Duodenal mucosa (tissue), 2 donors: ENCODE measurements at regions not wholly inside any gene's neighbourhood (a gene's known extent, or its start where the extent isn't known, plus 50 kb on each side); places are given as distances from the start of the nearest gene placed in this dataset.

Source experiments
- H3K27ac ChIP-seq: one replicate; pipeline ENCODE4 v1.7.0; 2013; ENCODE audit warnings: low read depth, low read length
- H3K27me3 ChIP-seq, 2 donors: one replicate each; pipeline ENCODE4 v1.7.0; 2013; ENCODE audit warnings: low read length in 2 of 2, control low read depth in 1 of 2; ENCODE audit not compliant: insufficient read depth in 2 of 2, control insufficient read depth in 1 of 2
- H3K36me3 ChIP-seq, 2 donors: one replicate each; pipeline ENCODE4 v1.7.0; 2013; ENCODE audit warnings: low read length in 2 of 2, control low read depth in 1 of 2; ENCODE audit not compliant: insufficient read depth in 2 of 2, control insufficient read depth in 1 of 2
- H3K4me1 ChIP-seq, 2 donors: one replicate each; pipeline ENCODE4 v1.7.0; 2013; ENCODE audit warnings: low read length in 2 of 2, control low read depth in 1 of 2; ENCODE audit not compliant: insufficient read depth in 2 of 2, control insufficient read depth in 1 of 2
- H3K4me3 ChIP-seq, 2 donors: one replicate each; pipeline ENCODE4 v1.7.0; 2013; ENCODE audit warnings: low read length in 2 of 2, low read depth in 1 of 2
- H3K9ac ChIP-seq, 2 donors: one replicate each; pipeline ENCODE4 v1.7.0; 2013; ENCODE audit warnings: low read length in 2 of 2, low read depth in 1 of 2
- H3K9me3 ChIP-seq, 2 donors: one replicate each; pipeline ENCODE4 v1.7.0; 2013; ENCODE audit warnings: low read length in 2 of 2, control low read depth in 1 of 2; ENCODE audit not compliant: control insufficient read depth in 1 of 2

DNA sequence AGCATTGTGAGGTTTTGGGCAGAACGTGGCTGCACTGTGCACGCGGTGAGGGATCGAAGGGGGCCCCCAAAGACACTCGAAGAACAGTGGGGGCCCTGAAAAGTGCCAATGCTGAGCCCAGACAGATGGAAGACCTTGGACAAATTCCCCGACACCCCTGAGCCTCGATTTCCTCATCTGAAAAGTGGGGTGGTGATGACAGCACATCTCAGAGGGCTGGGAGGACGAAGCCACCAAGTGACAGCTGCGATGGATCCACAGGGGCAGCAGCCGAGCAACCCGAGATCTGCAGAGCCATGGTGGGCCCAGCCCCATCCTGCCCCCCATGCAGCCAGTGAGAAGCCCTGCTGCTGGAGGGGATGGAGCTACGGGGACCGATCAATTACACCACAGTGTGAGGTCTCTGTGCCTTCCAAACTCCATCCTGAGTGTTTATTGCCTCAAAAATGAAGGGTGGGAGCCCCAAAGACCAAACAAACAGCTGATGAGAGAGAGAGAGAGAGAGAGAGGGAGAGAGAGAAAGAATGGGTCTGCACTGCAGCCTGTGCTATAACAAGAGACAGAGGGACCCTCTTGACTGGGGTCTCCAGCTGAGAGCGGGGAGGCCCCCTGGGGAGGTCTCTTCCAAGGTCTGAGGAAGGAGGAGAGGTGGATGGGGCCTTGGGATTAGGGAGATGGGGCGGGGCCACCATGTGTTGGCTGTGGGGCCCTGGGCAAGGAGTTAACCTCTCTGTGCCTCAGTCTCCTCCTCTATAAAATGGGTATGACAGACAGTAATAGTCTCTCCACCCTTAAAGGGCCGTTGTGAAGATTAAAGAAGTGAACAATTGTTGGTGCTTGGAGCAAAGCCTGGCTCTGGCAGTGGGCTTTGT is 134.4 kb upstream of the IER5L start:
- no peak overlapping the region for H3K9ac ChIP-seq
- H3K4me3 ChIP-seq, result no peak overlapping the region
- no peaks in the 10 kb centered on the region for H3K27me3 ChIP-seq
- no peaks in the 10 kb centered on the region for H3K4me1 ChIP-seq
- H3K27ac ChIP-seq, result no peak overlapping the region
- no peaks in the 10 kb centered on the region for H3K36me3 ChIP-seq
- no peaks in the 10 kb centered on the region for H3K9me3 ChIP-seq

DNA sequence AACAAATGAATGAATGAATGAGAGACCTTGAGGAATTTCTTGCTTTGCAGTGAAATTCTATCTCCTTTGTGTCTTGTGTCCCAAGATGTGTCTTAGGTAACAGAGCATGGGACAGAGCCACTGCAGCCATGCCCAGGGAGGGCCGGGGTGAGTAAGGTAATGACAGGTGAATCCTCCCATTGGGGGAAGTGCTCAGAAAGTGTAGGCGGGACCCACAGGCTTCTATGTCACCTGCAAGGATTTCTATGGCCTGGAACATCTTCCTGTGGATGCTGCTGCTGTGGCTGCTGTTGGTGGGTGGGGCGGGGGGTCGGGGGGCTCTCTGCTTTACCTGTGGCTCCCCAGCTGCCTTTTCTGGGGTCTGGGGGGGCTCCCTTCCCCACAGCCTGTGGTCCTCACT is 133.6 kb upstream of the IER5L start:
- Histone ChIP-seq H3K27ac (no peak overlapping the region), H3K36me3 (no peaks in the 10 kb centered on the region), H3K27me3 (no peaks in the 10 kb centered on the region), H3K9me3 (no peaks in the 10 kb centered on the region), H3K4me3 (no peak overlapping the region), H3K4me1 (no peaks in the 10 kb centered on the region), H3K9ac (no peak overlapping the region)

DNA sequence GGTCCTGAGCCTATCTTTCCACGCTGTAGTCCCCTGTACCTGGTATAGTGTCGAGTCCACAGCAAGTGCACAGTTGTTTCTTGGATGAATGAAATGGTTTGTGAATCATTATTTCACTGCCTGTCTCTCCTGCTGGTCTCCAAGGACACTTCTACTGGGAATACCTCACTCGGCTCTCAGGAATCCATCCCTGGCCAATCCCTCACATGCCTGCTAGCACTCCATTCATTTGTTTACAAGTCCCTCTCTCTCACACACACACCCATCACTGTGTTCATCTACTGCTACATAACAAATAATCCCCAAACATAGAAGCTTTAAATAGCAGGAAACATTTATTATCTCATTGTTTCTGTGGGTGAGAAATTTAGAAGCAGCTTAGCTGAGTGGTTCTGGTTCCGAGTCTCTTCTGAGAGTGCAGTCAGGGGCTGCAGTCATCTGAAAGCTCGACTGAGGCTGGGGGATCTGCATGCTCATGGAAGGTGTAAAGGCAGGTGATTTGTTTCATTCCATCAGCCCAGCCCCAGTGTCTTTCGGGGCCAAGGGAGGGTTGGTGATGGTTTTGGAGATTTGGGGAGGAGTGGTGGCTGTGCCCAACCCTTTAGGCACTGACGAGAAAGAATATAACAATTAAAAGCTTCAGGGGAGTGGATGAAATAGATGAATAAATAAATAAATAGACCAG is 132.7 kb upstream of the IER5L start:
- H3K9me3 ChIP-seq, result no peaks in the 10 kb centered on the region
- no peaks in the 10 kb centered on the region for H3K4me1 ChIP-seq
- no peak overlapping the region for H3K4me3 ChIP-seq
- H3K9ac ChIP-seq, result no peak overlapping the region
- peaks cover 0 to 3% of the 10 kb centered on the region in 2 donors for H3K27me3 ChIP-seq
- no peaks in the 10 kb centered on the region for H3K36me3 ChIP-seq
- no peak overlapping the region for H3K27ac ChIP-seq

DNA sequence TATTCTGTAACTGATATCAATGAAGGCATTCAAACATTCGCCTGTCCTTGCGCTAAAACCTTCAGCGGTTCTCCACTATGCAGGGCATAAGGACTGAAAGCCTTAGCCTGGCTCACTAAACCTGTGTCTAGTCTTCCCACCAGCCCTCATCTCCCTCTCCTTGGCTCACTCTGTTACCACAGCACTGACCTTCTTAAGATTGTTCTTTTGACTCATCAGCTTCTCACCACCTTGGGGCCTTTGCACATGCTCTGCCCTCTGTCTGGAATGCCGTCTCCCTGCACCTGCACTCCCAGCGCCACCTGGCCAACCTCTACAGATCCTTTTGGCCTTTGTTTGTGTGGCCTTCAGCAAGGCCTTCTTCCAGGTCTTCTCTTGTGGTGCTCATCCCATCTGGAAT is 131.8 kb upstream of the IER5L start:
- Histone ChIP-seq H3K27me3 (peaks cover 0 to 3% of the 10 kb centered on the region in 2 donors), H3K9me3 (no peaks in the 10 kb centered on the region), H3K4me1 (no peaks in the 10 kb centered on the region), H3K27ac (no peak overlapping the region), H3K36me3 (no peaks in the 10 kb centered on the region), H3K4me3 (no peak overlapping the region), H3K9ac (no peak overlapping the region)

DNA sequence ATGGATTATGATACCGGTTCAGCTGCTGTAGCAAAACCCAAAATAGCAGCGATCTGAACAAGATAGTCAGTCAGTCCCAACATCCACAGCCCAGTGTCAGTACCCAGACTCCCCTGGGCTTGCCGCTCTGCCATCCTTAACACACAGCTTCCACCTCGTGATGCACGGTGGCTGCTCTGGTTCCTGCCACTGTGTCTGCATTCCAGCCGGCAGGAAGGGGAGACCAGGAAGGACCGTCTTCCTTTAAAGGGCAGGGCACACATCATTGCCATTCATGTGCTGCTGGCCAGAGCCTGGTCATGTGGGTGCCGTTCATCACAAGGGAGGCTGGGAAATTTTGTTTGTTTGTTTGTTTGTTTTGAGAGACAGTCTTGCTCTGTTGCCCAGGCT is 131.0 kb upstream of the IER5L start:
- no peak overlapping the region for H3K27ac ChIP-seq
- H3K4me1 ChIP-seq, result no peaks in the 10 kb centered on the region
- H3K9ac ChIP-seq, result no peak overlapping the region
- no peak overlapping the region for H3K4me3 ChIP-seq
- no peaks in the 10 kb centered on the region for H3K36me3 ChIP-seq
- no peaks in the 10 kb centered on the region for H3K9me3 ChIP-seq
- peaks cover 0 to 3% of the 10 kb centered on the region in 2 donors for H3K27me3 ChIP-seq

DNA sequence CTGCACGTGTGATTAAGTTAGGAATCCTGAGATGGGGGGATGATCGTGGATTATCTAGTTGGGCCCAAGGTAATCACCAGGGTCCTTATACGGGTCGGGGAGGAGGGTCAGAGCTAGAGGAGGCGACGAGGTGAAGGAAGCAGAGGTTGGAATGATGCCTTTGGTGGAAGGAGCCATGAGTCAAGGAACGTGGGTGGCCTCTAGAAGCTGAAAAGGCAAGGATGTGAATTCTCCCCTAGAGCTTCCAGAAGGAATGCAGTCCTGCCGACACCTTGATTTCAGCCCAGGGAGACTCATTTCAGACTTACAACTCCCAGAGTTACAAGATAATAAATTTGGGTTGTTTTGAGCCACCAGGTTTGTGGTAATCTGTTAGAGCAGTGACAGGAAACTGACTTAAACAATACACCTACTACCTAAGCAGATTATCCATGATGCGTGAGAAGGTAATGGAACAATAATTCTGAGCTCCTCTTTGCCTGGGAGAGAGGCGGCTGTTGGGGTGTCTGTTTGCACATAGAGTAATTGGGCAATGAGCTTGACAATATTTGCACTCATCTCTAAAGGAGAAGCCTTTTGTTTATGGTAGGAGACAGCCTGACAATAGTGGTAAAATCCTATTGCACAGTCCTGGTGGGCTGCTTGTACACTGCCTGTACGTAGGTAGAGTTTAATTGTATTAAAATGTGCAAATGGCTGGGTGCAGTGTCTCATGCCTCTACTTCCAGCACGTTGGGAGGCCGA is 129.3 kb upstream of the IER5L start:
- no peak overlapping the region for H3K9ac ChIP-seq
- peaks cover 0 to 3% of the 10 kb centered on the region in 2 donors for H3K27me3 ChIP-seq
- H3K4me3 ChIP-seq, result no peak overlapping the region
- H3K4me1 ChIP-seq, result no peaks in the 10 kb centered on the region
- H3K36me3 ChIP-seq, result no peaks in the 10 kb centered on the region
- H3K27ac ChIP-seq, result no peak overlapping the region
- H3K9me3 ChIP-seq, result no peaks in the 10 kb centered on the region

DNA sequence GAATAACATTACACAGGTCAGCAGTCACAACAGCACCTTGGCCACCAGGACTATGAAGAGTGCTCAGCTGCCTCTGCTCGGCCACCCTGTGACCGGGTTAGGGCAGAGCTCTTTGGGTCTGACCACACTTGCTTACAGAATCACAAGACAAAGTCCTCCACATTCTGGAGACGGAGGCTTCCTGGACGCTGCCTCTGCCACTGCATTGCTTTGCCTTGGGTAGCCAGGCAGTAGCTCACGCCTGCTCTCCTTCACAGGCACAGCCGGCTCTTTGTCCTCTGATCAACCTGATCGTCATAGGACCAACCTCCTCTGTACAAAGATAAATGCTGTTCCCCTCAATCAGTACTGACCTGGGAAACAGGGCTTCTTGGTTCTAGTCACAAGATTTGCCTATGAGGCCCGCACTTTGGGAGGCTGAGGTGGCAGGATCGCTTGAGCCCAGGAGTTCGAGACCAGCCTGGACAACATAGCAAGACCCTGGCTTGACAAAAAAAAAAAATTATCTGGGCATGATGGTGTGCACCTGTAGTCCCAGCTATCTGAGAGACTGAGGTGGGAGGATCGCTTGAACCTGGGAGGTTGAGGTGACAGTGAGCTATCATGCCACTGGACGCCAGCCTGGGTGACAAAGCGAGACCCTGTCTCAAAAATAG is 128.4 kb upstream of the IER5L start:
- Histone ChIP-seq H3K36me3 (no peaks in the 10 kb centered on the region), H3K4me3 (no peak overlapping the region), H3K27ac (no peak overlapping the region), H3K9me3 (peaks cover 0 to 4% of the 10 kb centered on the region in 2 donors), H3K9ac (no peak overlapping the region), H3K27me3 (peaks cover 0 to 3% of the 10 kb centered on the region in 2 donors), H3K4me1 (no peaks in the 10 kb centered on the region)

DNA sequence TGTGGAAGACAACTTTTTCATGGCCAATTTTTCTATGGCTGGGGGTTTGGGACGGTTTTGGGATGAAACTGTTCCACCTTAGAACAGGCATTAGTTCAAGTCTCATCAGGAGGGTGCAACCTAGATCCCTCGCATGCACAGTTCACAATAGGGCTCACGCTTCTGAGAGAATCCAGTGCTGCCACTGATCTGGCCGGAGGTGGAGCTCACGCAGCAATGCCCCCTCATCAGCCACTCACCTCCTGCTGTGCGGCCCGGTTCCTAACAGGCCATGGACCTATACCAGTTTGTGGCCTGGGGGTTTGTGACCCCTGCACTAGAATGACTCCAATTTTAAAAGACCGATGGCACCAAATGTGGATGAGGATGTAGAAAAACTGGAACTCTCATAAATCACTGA is 127.2 kb upstream of the IER5L start:
- Histone ChIP-seq H3K27ac (no peak overlapping the region), H3K9ac (no peak overlapping the region), H3K27me3 (peaks cover 0 to 3% of the 10 kb centered on the region in 2 donors), H3K9me3 (peaks cover 0 to 4% of the 10 kb centered on the region in 2 donors), H3K4me1 (no peaks in the 10 kb centered on the region), H3K4me3 (no peak overlapping the region), H3K36me3 (no peaks in the 10 kb centered on the region)

DNA sequence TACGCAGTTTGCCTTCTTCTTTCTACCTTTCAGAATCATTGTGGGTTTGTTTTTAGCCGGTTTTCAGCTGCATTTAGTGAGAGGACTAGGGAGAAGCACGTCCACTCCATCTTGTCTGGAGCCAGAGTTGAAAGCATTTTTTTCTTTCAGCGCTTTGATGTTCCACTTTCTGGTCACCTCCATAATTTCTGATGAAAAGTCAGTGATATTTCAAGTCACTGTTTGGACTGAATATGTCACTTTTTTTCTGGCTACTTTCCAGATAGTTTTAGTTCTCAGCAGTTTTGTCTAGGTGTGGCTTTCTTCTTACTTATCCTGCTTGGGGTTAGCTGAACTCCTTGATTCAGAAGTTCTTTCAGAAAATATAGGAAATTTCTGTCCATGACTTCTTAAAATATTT is 123.9 kb upstream of the IER5L start:
- peaks cover 0 to 3% of the 10 kb centered on the region in 2 donors for H3K27me3 ChIP-seq
- H3K36me3 ChIP-seq, result no peaks in the 10 kb centered on the region
- H3K4me3 ChIP-seq, result no peak overlapping the region
- peaks cover 0 to 4% of the 10 kb centered on the region in 2 donors for H3K9me3 ChIP-seq
- H3K4me1 ChIP-seq, result no peaks in the 10 kb centered on the region
- no peak overlapping the region for H3K27ac ChIP-seq
- no peak overlapping the region for H3K9ac ChIP-seq
